ENCODE measurements at regions not wholly inside any gene's neighbourhood (a gene's known extent, or its start where the extent isn't known, plus 50 kb on each side); places are given as distances from the start of the nearest gene placed in this dataset.

GRCh38 chr5:5882706-5883105, 460.2 kb downstream of the ICE1 start:
- FAIRE-seq (no peak), DNase-seq (ENCODE audit: low read depth in 1 of 2, low spot score in 2 of 2) (no peak)
- no peak overlapping the region for H2AK5ac ChIP-seq (ENCODE audit: low read depth, low read length)
- H3K27ac ChIP-seq (ENCODE audit: low read depth, low read length) = no peak overlapping the region
- H2BK12ac ChIP-seq (ENCODE audit: low read depth, low read length) = no peak overlapping the region; the same call in 1 of the 2 replicates
- peaks cover 0 to 3% (median 0%) of the 10 kb centered on the region in 4 experiments; a peak in 1 of 7 replicates for H3K4me1 ChIP-seq (replicated peaks in 1 of 4; ENCODE audit: control insufficient read depth in 3 of 4, insufficient read depth in 4 of 4, low read length in 3 of 4)
- no peaks in the 10 kb centered on the region for H3K9me3 ChIP-seq (ENCODE audit: insufficient read depth in 2 of 2, low read depth in 1 of 2, low read length in 1 of 2)
- H4K20me1 ChIP-seq (replicated peaks in 1 of 2; ENCODE audit: control insufficient read depth in 1 of 2, insufficient read depth in 2 of 2, low read length in 2 of 2) = no peaks in the 10 kb centered on the region
- H3K4me2 ChIP-seq (ENCODE audit: insufficient read depth in 1 of 2, low read depth in 2 of 2, low read length in 2 of 2) = no peak overlapping the region
- H4K8ac ChIP-seq (ENCODE audit: extremely low read depth, insufficient read depth, low read length) = no peak overlapping the region
- no peaks in the 10 kb centered on the region for H3K79me2 ChIP-seq (ENCODE audit: control insufficient read depth in 1 of 2, insufficient read depth in 2 of 2, low read length in 2 of 2)
- H4K91ac ChIP-seq (replicated peaks; ENCODE audit: insufficient read length, low read length) = no peak overlapping the region
- H3K23ac ChIP-seq (ENCODE audit: insufficient read length) = no peak overlapping the region
- H3K18ac ChIP-seq (ENCODE audit: extremely low read depth, low read length) = no peak overlapping the region
- H2AFZ ChIP-seq (ENCODE audit: low read length) = no peak overlapping the region
- H3K9ac ChIP-seq (replicated peaks in 1 of 4; ENCODE audit: extremely low read depth in 1 of 4, low read depth in 3 of 4, low read length in 3 of 4) = no peak overlapping the region
- H3K4me3 ChIP-seq (ENCODE audit: extremely low read depth in 1 of 4, insufficient read depth in 2 of 4, low read depth in 3 of 4, low read length in 4 of 4) = no peak overlapping the region
- no peaks in the 10 kb centered on the region for H3K36me3 ChIP-seq (ENCODE audit: control insufficient read depth in 2 of 4, insufficient read depth in 4 of 4, low read length in 3 of 4)
- H3K14ac ChIP-seq (ENCODE audit: insufficient read length) = no peak overlapping the region
- ChIA-PET CTCF (ENCODE audit: partially characterized antibody) (interaction anchor here (0.7 to 6.3 kb wide), 6 partner anchors 154 to 392 kb away, joined by 3 to 42 read pairs (median 6); no protein-coding TSS in a partner anchor), POLR2A (ENCODE audit: partially characterized antibody) (interaction anchor here (0.6 kb wide), 2 partner anchors 478 to 593 kb away, joined by 3 read pairs; no protein-coding TSS in a partner anchor)
- 96% methylated on average over 6 of the region's 6 CpGs; no CpG with 5 or more reads in 1 of the 2 experiments for WGBS, 2 experiments (ENCODE audit: extremely low coverage in 1 of 2, insufficient coverage in 1 of 2, insufficient read length in 1 of 2, insufficient replicate concordance in 2 of 2, low coverage in 1 of 2, low lambda C conversion rate in 2 of 2, missing lambda C conversion rate in 1 of 2)
- no peak overlapping the region for H2BK120ac ChIP-seq (replicated peaks; ENCODE audit: low read depth, low read length)
- no peak overlapping the region for H3K4ac ChIP-seq (replicated peaks; ENCODE audit: insufficient read length, low read depth, low read length)
- H4K5ac ChIP-seq (ENCODE audit: insufficient read length, low read depth, low read length) = no peak overlapping the region
- H3K56ac ChIP-seq (replicated peaks; ENCODE audit: insufficient read length, low read depth, low read length) = no peak overlapping the region
- no peak overlapping the region for H2BK15ac ChIP-seq (ENCODE audit: low read length)
- TF ChIP-seq CBX5 (IDR thresholded peaks at IDR 0.05; ENCODE audit: low read depth, low read length) = no peak
- no peak for TF ChIP-seq CBX8 (IDR thresholded peaks at IDR 0.05; ENCODE audit: borderline replicate concordance, low read depth, low read length)
- TF ChIP-seq SP1 (IDR thresholded peaks at IDR 0.05; ENCODE audit: low read depth, low read length) = no peak
- no peak for TF ChIP-seq USF2 (IDR thresholded peaks at IDR 0.05; ENCODE audit: low read length)
- TF ChIP-seq ZNF274 (IDR thresholded peaks at IDR 0.05; ENCODE audit: borderline replicate concordance, extremely low read depth, low read length) = no peak
- TF ChIP-seq CEBPB (IDR thresholded peaks at IDR 0.05; ENCODE audit: low read depth, low read length) = no peak
- TF ChIP-seq ASH2L (IDR thresholded peaks at IDR 0.05; ENCODE audit: low read length) = no peak
- no peak for TF ChIP-seq RAD21 (IDR thresholded peaks at IDR 0.05 in 1 of 2, conservative IDR thresholded peaks at IDR 0.05 in 1 of 2; ENCODE audit: low read depth in 2 of 2, low read length in 2 of 2)
- no peak for TF ChIP-seq KDM4A (IDR thresholded peaks at IDR 0.05; ENCODE audit: low read depth, low read length, severe bottlenecking)
- TF ChIP-seq RFX5 (IDR thresholded peaks at IDR 0.05; ENCODE audit: borderline replicate concordance, low read depth, low read length) = no peak
- TF ChIP-seq NANOG (IDR thresholded peaks at IDR 0.05; ENCODE audit: insufficient read depth, low read depth, low read length, poor library complexity, severe bottlenecking) = no peak
- no peak for TF ChIP-seq E2F6 (IDR thresholded peaks at IDR 0.05)
- no peak for TF ChIP-seq SIRT6 (IDR thresholded peaks at IDR 0.05; ENCODE audit: low read length)
- no peak overlapping the region for H2BK20ac ChIP-seq (ENCODE audit: low read length)
- no peaks in the 10 kb centered on the region for H3K79me1 ChIP-seq (ENCODE audit: low read depth, low read length)
- H2BK5ac ChIP-seq (ENCODE audit: low read depth, low read length) = no peak overlapping the region
- no peaks in the 10 kb centered on the region for H3K23me2 ChIP-seq (ENCODE audit: low read depth, low read length)
- H3K27me3 ChIP-seq (replicated peaks in 1 of 4; ENCODE audit: control insufficient read depth in 3 of 4, extremely low read depth in 1 of 4, insufficient read depth in 3 of 4, low read length in 3 of 4) = peaks cover 0 to 5% (median 0%) of the 10 kb centered on the region in 4 experiments; a peak in 1 of 7 replicates

Data from H1 (cell line).